SK-N-SH (cell line): ENCODE measurements at regions not wholly inside any gene's neighbourhood (a gene's known extent, or its start where the extent isn't known, plus 50 kb on each side); places are given as distances from the start of the nearest gene placed in this dataset.
"Not testable (repeated sequence)": the region's sequence is repeated elsewhere in the genome, so short reads cannot be mapped to it uniquely, and the experiment has no call there.

ENCODE experiments used
- CTCF ChIA-PET: fragments of 300-600, 350-600 bp; formaldehyde crosslinking; extraction: SDS; loops from one replicate; lab custom pipeline; 2021; lab: Yijun Ruan, JAX
- POLR2A ChIA-PET: fragments of 350-600 bp; sonication (Branson Sonifier 250); formaldehyde crosslinking; extraction: SDS; loops from one replicate; lab custom pipeline; 2020; ENCODE audit warnings: antibody characterized with exemption, inconsistent platforms; lab: Yijun Ruan, JAX
- DNase-seq: peaks from one replicate; pipeline ENCODE4 v3.0.0; 2012
- H2AFZ ChIP-seq: fragments of 200-600 bp; sonication (generic); 2 replicates; pipeline ENCODE4 v1.8.1; 2016; ENCODE audit warnings: antibody characterized with exemption, mild to moderate bottlenecking, low read depth
- H3F3A ChIP-seq: fragments of 200-600 bp; sonication (generic); replicated peaks from 2 replicates; pipeline ENCODE3; 2016; ENCODE audit warnings: antibody characterized with exemption, mild to moderate bottlenecking; ENCODE audit not compliant: insufficient read depth
- H3K27ac ChIP-seq, 2 experiments: fragments of 200-500 bp in 1 of 2; fragments of 200-600 bp in 1 of 2; sonication (Bioruptor generic) in 1 of 2; sonication (generic), shearing (Covaris generic) in 1 of 2; 2 replicates each; pipeline versions ENCODE4 v1.5.1 to v1.6.1; 2014 to 2016; ENCODE audit warnings: low read depth in 2 of 2, inconsistent platforms in 1 of 2, low read length in 1 of 2, mild to moderate bottlenecking in 1 of 2, mixed read lengths in 1 of 2
- H3K27me3 ChIP-seq: fragments of 200-600 bp; sonication (generic), shearing (Covaris generic); 2 replicates; pipeline ENCODE4 v1.6.1; 2016; ENCODE audit warnings: mixed run types; ENCODE audit not compliant: insufficient read depth
- H3K36me3 ChIP-seq, 2 experiments: fragments of 200-500 bp in 1 of 2; fragments of 200-600 bp in 1 of 2; sonication (Bioruptor generic) in 1 of 2; sonication (generic) in 1 of 2; replicated peaks in 1 of 2; 2 replicates each; pipeline versions ENCODE3 to v1.5.1; 2014 to 2016; ENCODE audit warnings: low read length in 1 of 2, mild to moderate bottlenecking in 1 of 2; ENCODE audit not compliant: insufficient read depth in 2 of 2, control insufficient read depth in 1 of 2
- H3K4me1 ChIP-seq, 2 experiments: fragments of 200-500 bp in 1 of 2; fragments of 200-600 bp in 1 of 2; sonication (Bioruptor generic) in 1 of 2; sonication (generic), shearing (Covaris generic) in 1 of 2; 2 replicates each; pipeline versions ENCODE4 v1.5.1 to v1.6.1; 2014 to 2016; ENCODE audit warnings: low read depth in 1 of 2, low read length in 1 of 2, mixed run types in 1 of 2; ENCODE audit not compliant: insufficient read depth in 2 of 2, control insufficient read depth in 1 of 2
- H3K4me2 ChIP-seq: fragments of 200-600 bp; sonication (generic), shearing (Covaris generic); 2 replicates; pipeline ENCODE4 v1.6.1; 2017; ENCODE audit warnings: mixed run types
- H3K4me3 ChIP-seq, 2 experiments: fragments of 200-500 bp in 1 of 2; fragments of 200-600 bp in 1 of 2; sonication (Bioruptor generic) in 1 of 2; sonication (generic), shearing (Covaris generic) in 1 of 2; 2 replicates each; pipeline versions ENCODE4 v1.5.1 to v1.8.1; 2014 to 2016; ENCODE audit warnings: low read depth in 2 of 2, inconsistent platforms in 1 of 2, low read length in 1 of 2, mild to moderate bottlenecking in 1 of 2, mixed read lengths in 1 of 2, moderate library complexity in 1 of 2
- H3K79me2 ChIP-seq: fragments of 200-600 bp; sonication (generic); 2 replicates; pipeline ENCODE4 v1.8.1; 2017; ENCODE audit warnings: mild to moderate bottlenecking; ENCODE audit not compliant: insufficient read depth
- H3K9ac ChIP-seq: fragments of 200-600 bp; sonication (generic); 2 replicates; pipeline ENCODE4 v1.6.1; 2017; ENCODE audit warnings: mixed run types
- H3K9me2 ChIP-seq: fragments of 200-600 bp; sonication (generic); 2 replicates; pipeline ENCODE4 v1.6.1; 2017; ENCODE audit warnings: mixed run types
- H3K9me3 ChIP-seq: fragments of 200-600 bp; sonication (generic); 2 replicates; pipeline ENCODE4 v1.6.1; 2017; ENCODE audit warnings: mixed run types, mild to moderate bottlenecking, moderate library complexity
- H4K20me1 ChIP-seq: fragments of 200-600 bp; sonication (generic); 2 replicates; pipeline ENCODE4 v1.6.1; 2017; ENCODE audit warnings: mild to moderate bottlenecking, mixed run types; ENCODE audit not compliant: insufficient read depth
- FOXM1 ChIP-seq: IDR thresholded peaks from 2 replicates; pipeline ENCODE4 v1.4.0; 2012; ENCODE audit warnings: low read depth, mild to moderate bottlenecking
- MEF2A ChIP-seq: IDR thresholded peaks from 2 replicates; pipeline ENCODE4 v1.4.0; 2012; ENCODE audit warnings: low read depth, borderline replicate concordance
- WGBS: methylation state at CpG from one replicate; pipeline ENCODE4 v1.1.6; 2017; ENCODE audit warnings: low lambda C conversion rate; 5-methylcytosine and 5-hydroxymethylcytosine counted together

GRCh38 chr20:30485331-30486102 lies 771.9 kb upstream of the DEFB115 start:
- no peaks in the 10 kb centered on the region; the same call in 1 of the 2 replicates for H3K27me3 ChIP-seq
- no peak overlapping the region for H2AFZ ChIP-seq
- H3K4me2 ChIP-seq: no peak overlapping the region
- ChIA-PET CTCF (no interaction called here), POLR2A (no interaction called here)
- H3K36me3 ChIP-seq: no peaks in the 10 kb centered on the region
- 37% methylated on average over 28 of the region's 50 CpGs for WGBS
- H3K9me2 ChIP-seq: no peaks in the 10 kb centered on the region
- peak; percentile 14 for DNase-seq
- H4K20me1 ChIP-seq: no peaks in the 10 kb centered on the region
- H3K79me2 ChIP-seq: no peaks in the 10 kb centered on the region
- H3K27ac ChIP-seq: no peak overlapping the region
- no peak overlapping the region for H3K9ac ChIP-seq
- H3F3A ChIP-seq: no peaks in the 10 kb centered on the region
- no peak overlapping the region for H3K4me3 ChIP-seq
- H3K4me1 ChIP-seq: no peaks in the 10 kb centered on the region
- TF ChIP-seq MEF2A (no peak), FOXM1 (no peak)
- TF ChIP-seq, all 33 proteins: peak for 0
- H3K9me3 ChIP-seq: no peaks in the 10 kb centered on the region

- WGBS: 32% methylated on average over 11 of the region's 14 CpGs
- POLR2A ChIA-PET: no interaction called here
- no peaks in the 10 kb centered on the region for H3K9me3 ChIP-seq
Measured at GRCh38 chr20:30486103-30486478, 771.4 kb upstream of the DEFB115 start.

GRCh38 chr20:30487461-30487860 lies 770.0 kb upstream of the DEFB115 start:
- H3K9me2 ChIP-seq, H3K9me3 ChIP-seq, H3K4me2 ChIP-seq, H3K27me3 ChIP-seq, H3K36me3 ChIP-seq, H3K4me1 ChIP-seq, H3K27ac ChIP-seq, H3K9ac ChIP-seq, H3K4me3 ChIP-seq, H4K20me1 ChIP-seq, POLR2A ChIA-PET, DNase-seq, H2AFZ ChIP-seq, H3F3A ChIP-seq, H3K79me2 ChIP-seq: not testable (repeated sequence)
- WGBS: 33% methylated on average over 18 of the region's 18 CpGs
- CTCF ChIA-PET: interaction anchor here (0.6 kb wide), 1 partner anchor 190 kb away, joined by 3 read pairs; no protein-coding TSS in a partner anchor

More at GRCh38 chr20:30486103-30486478, 771.4 kb upstream of the DEFB115 start:
- Histone ChIP-seq H3F3A (no peaks in the 10 kb centered on the region), H3K27ac (no peak overlapping the region), H3K4me1 (no peaks in the 10 kb centered on the region), H3K9ac (no peak overlapping the region), H3K27me3 (no peaks in the 10 kb centered on the region; the same call in 1 of the 2 replicates), H3K4me3 (no peak overlapping the region), H3K4me2 (no peak overlapping the region), H4K20me1 (no peaks in the 10 kb centered on the region), H2AFZ (no peak overlapping the region), H3K36me3 (no peaks in the 10 kb centered on the region), H3K9me2 (no peaks in the 10 kb centered on the region), H3K79me2 (no peaks in the 10 kb centered on the region)
- DNase-seq: no peak
- CTCF ChIA-PET: no interaction called here
- no peak for TF ChIP-seq MEF2A
